AG04449 (cell line): ENCODE measurements at regions not wholly inside any gene's neighbourhood (a gene's known extent, or its start where the extent isn't known, plus 50 kb on each side); places are given as distances from the start of the nearest gene placed in this dataset.
"Not testable (repeated sequence)": the region's sequence is repeated elsewhere in the genome, so short reads cannot be mapped to it uniquely, and the experiment has no call there.

Experiments
- CTCF ChIA-PET: fragments of 350-600 bp; formaldehyde crosslinking; extraction: SDS; loops from one replicate; lab custom pipeline; 2021; ENCODE audit warnings: antibody characterized with exemption; lab: Yijun Ruan, JAX
- POLR2A ChIA-PET: fragments of 400-600, 350-600 bp; formaldehyde crosslinking; extraction: SDS; loops from one replicate; lab custom pipeline; 2020; ENCODE audit warnings: antibody characterized with exemption, inconsistent platforms; lab: Yijun Ruan, JAX
- DNase-seq: peaks from one replicate; pipeline ENCODE4 v3.0.0-alpha.2; 2010; ENCODE audit warnings: low read depth, low spot score
- H3K4me3 ChIP-seq: 2 replicates; pipeline ENCODE4 v1.5.1; 2011; ENCODE audit warnings: low read depth, mild to moderate bottlenecking, control low read depth, low read length
- TF ChIP-seq, protein P1 (sequence below): IDR thresholded peaks from one replicate; pipeline ENCODE4 v1.5.1; 2011; ENCODE audit warnings: mild to moderate bottlenecking, moderate library complexity, low read length, control low read depth, inconsistent platforms; ENCODE audit not compliant: insufficient read depth; ENCODE audit errors: missing control alignments

DNA sequence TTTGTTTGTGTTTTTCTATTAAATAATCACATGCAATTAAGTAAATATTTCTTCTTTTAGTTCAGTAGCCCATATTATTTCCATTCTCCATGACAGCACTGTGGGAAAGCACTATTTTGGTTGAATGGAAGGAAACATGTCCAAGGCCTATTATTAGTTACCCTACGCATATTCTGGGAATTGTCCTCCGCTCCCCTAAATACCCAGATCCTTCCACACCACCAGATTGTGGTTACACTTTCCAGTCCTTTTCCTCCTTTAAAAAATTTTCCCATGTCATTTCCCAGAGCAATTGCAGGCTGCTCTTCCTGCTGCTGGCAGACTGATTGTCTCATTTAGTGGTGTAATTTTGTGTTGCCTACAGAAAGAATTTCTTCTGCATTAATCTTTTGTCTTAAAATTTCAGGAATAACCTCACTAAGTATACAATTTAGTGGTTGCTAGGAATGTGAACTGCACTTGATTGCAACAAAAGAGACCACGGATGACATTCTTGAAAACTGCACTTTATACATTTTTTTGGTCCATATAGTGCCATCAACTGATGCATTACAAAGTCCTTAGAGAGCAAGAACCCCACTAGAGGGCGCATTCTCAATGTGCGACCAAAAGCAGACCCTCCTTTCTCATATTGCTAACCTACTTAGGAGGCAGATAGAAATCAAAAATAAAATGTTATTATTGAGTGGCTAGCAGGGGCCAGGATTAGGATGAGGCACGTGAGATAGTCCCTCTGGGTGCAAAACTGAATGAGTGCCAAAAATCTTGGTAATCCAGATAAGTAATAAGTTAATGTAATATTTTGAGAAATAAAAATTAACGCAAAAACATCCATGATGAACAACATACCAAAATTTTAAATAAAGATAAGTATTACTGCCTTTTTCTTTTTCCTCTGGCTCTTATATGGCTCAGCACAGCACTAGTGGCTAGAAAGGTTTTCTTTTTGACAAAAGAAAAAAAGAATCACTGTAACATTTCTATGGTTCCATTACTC, 98.8 kb upstream of the IQCM start:
- DNase-seq, result no peak
- H3K4me3 ChIP-seq, result no peak overlapping the region
- CTCF ChIA-PET, result interaction anchor here (0.8 to 1.5 kb wide), 4 partner anchors 13 to 953 kb away, joined by 3 to 4 read pairs (median 3); no protein-coding TSS in a partner anchor
- TF ChIP-seq, protein P1, sequence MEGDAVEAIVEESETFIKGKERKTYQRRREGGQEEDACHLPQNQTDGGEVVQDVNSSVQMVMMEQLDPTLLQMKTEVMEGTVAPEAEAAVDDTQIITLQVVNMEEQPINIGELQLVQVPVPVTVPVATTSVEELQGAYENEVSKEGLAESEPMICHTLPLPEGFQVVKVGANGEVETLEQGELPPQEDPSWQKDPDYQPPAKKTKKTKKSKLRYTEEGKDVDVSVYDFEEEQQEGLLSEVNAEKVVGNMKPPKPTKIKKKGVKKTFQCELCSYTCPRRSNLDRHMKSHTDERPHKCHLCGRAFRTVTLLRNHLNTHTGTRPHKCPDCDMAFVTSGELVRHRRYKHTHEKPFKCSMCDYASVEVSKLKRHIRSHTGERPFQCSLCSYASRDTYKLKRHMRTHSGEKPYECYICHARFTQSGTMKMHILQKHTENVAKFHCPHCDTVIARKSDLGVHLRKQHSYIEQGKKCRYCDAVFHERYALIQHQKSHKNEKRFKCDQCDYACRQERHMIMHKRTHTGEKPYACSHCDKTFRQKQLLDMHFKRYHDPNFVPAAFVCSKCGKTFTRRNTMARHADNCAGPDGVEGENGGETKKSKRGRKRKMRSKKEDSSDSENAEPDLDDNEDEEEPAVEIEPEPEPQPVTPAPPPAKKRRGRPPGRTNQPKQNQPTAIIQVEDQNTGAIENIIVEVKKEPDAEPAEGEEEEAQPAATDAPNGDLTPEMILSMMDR, result peak; percentile 66
- POLR2A ChIA-PET, result no interaction called here

DNA sequence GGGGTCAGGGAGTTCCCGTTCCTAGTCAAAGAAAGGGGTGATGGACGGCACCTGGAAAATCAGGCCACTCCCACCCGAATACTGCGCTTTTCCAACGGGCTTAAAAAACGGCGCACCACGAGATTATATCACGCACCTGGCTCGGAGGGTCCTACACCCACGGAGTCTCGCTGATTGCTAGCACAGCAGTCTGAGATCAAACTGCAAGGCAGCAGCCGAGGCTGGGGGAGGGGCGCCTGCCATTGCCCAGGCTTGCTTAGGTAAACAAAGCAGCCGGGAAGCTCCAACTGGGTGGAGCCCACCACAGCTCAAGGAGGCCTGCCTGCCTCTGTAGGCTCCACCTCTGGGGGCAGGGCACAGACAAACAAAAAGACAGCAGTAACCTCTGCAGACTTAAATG, 100.1 kb upstream of the IQCM start:
- POLR2A ChIA-PET, H3K4me3 ChIP-seq, DNase-seq: not testable (repeated sequence)
- CTCF ChIA-PET, result interaction anchor here (0.8 to 1.5 kb wide), 5 partner anchors 12 to 951 kb away, joined by 3 to 4 read pairs (median 3); no protein-coding TSS in a partner anchor

DNA sequence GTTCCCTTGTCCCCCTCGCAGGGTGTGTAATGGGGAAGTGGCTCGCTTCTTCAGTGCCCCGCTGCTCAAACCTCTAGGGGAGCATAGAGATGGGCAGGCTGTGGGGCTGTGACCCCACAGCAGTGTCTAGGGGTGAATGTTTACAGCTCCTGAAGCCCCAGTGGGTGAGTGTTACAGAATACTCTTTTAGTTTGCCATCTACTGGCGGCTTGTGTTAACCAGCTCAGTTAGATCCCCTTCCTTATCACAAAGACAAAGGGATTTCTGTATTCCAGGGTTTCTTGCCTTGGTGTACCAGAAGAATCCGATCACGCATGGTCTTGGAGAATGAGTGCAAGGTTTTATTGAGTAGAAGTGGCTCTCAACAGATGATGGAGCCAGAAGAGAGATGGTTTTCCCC, 108.1 kb upstream of the IQCM start:
- H3K4me3 ChIP-seq, result no peak overlapping the region
- ChIA-PET CTCF (no interaction called here), POLR2A (no interaction called here)
- TF ChIP-seq, protein P1, result no peak
- no peak for DNase-seq

DNA sequence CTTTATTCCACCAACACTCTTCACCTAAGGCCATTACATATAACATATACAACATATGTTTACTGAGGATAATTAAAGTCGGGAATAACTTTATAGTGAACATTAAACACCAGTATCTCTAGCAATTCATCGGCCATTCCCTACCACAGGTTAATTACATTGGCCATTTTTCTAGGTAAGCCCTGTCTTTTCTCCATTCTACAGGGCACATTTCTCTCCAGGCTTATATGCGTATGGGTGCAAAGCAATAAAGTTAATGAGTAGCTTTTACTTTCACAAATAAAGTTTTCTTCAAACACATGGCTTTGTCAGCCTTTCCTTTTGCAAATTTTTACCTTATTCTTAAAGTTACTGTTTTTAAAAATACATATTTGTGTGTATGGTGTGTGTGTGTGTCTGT, 111.9 kb upstream of the IQCM start:
- POLR2A ChIA-PET, result no interaction called here
- no peak overlapping the region for H3K4me3 ChIP-seq
- no peak for DNase-seq
- TF ChIP-seq, protein P1, result no peak
- CTCF ChIA-PET, result interaction anchor here (1.4 kb wide), 1 partner anchor 12 kb away, joined by 3 read pairs; no protein-coding TSS in a partner anchor

DNA sequence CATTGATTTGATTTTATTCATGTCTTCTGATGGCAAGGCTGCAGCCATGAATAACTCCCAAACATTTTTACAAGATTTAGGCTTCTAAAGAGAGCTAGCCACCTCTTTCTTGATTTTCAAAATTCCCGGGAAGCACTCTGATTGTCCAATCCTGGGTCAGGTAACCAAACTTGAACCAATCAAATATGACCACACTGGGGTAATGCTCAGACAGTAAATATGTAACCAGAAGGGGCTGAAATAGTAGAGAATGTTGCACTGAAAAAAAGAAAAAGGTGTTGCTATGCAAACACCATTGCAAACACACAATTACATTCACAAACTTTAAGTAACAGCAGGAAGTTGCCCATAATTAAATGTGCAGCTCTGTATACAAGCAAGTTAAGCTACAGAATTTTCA, 112.9 kb upstream of the IQCM start:
- POLR2A ChIA-PET, result no interaction called here
- no peak for DNase-seq
- TF ChIP-seq, protein P1, result no peak
- CTCF ChIA-PET, result interaction anchor here (1.4 kb wide), 1 partner anchor 13 kb away, joined by 3 read pairs; no protein-coding TSS in a partner anchor
- no peak overlapping the region for H3K4me3 ChIP-seq

DNA sequence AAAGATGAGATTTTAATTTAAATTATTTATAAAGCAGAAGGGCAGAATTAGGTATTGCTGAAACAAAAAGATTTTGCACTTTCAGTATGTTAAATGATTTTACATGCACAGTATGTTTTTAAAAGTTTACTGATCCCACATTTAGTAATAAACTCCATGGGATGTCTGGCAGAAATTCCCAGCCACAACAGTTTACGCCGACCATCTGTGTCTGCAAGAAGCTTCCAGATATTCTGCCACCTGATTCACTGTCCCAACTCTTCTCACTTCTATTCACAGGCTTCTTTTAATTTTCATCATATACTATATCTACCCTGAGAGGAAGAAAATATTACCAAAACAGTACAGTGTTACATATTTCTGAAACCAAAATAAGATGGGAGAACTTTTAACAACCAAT, 115.8 kb upstream of the IQCM start:
- no peak for DNase-seq
- TF ChIP-seq, protein P1, result no peak
- CTCF ChIA-PET, result interaction anchor here (1.5 kb wide), 1 partner anchor 16 kb away, joined by 4 read pairs; no protein-coding TSS in a partner anchor
- H3K4me3 ChIP-seq, result no peak overlapping the region
- POLR2A ChIA-PET, result no interaction called here
